GM18505 (cell line): ENCODE measurements at regions not wholly inside any gene's neighbourhood (a gene's known extent, or its start where the extent isn't known, plus 50 kb on each side); places are given as distances from the start of the nearest gene placed in this dataset.
"Not testable (repeated sequence)": the region's sequence is repeated elsewhere in the genome, so short reads cannot be mapped to it uniquely, and the experiment has no call there.

Source experiments
- ATAC-seq: cut with Tn5 transposase; IDR thresholded peaks from one replicate; pipeline ENCODE4 v1.9.1; 2021; ENCODE audit not compliant: unreplicated experiment
- POLR2A ChIP-seq: IDR thresholded peaks from 4 replicates; pipeline ENCODE4 v1.6.1; 2011; ENCODE audit warnings: borderline replicate concordance; ENCODE audit not compliant: insufficient read depth, insufficient read length; ENCODE audit errors: extremely low read depth

DNA sequence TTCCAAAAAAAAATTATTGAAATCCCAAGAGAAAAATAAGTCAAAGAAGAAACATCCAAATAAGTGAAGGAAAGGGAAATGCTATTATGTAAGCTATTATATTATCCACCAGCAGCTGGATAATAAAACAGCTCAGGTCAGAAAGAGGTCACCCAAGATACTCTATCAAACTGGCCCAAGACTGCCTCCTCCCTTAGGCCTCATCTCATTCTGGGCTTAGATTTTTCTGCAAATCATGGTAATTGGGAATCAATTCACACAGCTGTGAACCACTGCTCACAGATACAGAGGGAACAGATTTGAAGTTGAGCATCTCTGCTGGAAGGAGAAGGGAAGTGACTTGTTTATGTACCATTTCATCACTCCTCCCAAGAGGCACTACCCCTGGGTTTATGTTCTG lies 294.6 kb upstream of the DPPA4 start:
- no peak for TF ChIP-seq POLR2A
- no peak for ATAC-seq

DNA sequence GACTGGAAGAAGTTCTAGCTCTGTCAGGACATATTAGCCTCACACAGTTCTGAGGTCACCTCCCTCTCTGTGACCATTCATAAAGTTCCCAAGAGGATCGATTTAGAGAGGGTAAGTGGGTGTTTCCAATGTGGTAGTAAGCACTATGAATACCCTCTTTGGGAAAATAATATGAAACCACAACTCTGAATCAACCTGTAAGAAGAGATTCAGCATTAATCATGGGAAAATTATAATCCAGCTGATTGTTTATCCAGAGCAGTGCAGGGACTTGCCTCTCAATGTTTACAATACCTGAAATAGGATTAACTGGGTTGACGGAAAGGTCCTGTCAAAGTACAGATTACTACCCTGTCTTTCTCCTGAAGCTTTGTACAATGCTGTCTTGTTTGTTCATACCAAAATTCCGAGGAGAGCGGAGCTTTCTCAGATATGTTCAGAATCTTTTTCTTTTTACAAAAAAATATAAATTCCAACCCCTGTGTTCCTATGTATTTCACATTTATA lies 302.9 kb upstream of the DPPA4 start:
- no peak for ATAC-seq
- no peak for TF ChIP-seq POLR2A

DNA sequence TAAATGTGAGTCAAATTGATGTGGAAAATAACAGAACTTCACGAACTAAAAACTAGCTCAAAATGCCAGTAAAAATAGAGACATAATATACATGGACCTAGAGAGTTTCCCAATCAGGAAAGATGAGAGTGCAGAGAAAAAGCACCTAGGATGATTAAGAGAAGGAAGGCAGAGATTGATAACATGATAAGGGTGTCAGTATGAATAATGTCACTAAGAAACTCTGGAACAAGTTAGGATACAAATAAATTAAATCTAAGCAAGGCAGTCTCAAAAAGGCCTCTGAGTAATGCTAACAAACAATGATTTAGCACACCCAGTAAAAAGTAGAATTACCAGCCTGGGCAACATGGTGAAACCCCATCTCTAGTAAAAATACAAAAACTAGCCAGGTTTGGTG lies 304.7 kb upstream of the DPPA4 start:
- no peak for ATAC-seq
- TF ChIP-seq POLR2A: no peak

DNA sequence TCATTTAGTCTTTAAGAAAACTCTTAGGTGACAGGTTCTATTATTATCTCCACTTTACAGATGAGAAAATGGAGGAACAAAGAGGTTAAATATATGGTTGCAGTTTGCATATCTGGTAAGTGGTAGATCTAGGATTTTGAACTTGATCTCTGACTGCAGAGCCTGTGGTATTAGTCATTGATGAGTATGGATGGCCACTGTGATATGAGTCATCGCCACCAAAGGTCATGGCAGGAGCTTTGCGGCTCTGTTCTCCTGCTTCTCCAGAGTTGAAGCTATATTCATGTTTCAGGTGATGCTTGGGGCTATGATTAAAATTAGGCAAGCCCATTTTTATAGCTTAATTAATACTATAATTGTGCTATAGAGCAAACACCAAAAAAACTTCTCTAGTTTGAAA lies 306.2 kb upstream of the DPPA4 start:
- no peak for TF ChIP-seq POLR2A
- ATAC-seq: no peak

DNA sequence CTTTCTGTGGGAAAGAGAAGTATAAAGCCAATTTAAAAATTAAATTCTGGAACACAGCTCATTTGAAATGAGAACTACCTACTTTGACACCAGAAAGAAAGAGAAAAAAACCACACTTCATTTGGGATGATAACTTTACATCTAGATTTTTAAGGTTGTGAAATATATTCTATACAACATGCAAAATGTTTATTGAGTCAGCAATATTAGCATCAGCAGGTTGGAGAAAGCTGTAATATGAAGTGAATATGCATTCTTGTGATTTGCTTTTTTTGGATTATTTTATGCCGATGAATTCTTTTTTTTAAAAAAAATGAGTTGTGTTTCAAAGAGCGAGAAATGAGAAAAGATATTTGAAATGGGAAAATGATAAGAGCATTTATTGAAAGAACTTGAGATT lies 307.0 kb upstream of the DPPA4 start:
- no peak for ATAC-seq
- TF ChIP-seq POLR2A: no peak

DNA sequence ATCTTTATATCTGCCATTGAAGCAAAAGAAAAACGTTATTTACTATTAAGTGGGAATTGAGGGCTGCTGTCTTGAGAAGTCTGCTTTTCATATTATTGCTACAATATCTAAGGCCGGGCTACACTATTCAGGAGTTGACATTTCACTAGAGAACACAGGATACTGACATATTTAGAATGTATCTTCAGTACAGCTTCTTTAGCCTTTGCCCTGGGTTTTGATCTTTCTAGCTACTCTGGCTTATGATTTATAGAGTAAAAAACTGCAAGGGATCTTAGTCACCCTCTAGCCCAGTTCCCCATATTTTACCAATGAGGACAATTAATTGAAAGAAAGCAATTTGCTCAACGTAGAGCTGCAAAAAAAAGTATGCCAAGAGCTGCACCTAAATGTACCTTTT lies 307.4 kb upstream of the DPPA4 start:
- no peak for TF ChIP-seq POLR2A
- no peak for ATAC-seq

DNA sequence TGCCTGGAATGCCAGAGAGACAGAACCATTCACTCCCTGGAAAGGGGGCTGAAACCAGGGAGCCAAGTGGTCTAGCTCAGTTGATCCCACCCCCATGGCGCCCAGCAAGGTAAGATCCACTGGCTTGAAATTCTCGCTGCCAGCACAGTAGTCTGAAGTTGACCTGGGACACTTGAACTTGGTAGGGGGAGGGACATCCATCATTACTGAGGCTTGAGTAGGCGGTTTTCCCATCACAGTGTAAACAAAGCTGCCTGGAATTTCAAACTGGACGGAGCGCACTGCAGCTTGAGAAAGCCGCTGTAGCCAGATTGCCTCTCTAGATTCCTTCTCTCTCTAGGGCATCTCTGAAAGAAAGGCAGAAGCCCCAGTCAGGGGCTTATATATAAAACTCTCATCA lies 310.7 kb upstream of the DPPA4 start:
- TF ChIP-seq POLR2A: no peak
- ATAC-seq: no peak

DNA sequence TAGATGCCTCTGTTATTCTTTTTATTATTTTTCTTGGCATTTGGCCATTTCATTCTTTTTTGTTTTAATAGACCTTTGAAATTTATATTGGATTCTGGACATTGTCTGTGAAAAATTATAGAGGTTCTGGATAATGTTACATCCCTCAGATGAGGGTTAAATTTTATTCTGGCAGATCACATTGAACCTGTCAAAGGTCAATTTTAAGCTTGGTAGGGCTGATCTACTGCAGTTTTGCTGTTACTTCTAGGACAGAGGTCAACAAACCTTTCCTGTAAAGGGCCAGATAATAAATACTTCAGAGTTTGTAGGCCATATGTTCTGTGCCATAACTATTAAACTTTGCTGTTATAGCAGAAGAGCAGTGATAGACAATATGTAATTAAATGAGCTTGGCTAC lies 318.9 kb upstream of the DPPA4 start:
- no peak for TF ChIP-seq POLR2A
- ATAC-seq: no peak

DNA sequence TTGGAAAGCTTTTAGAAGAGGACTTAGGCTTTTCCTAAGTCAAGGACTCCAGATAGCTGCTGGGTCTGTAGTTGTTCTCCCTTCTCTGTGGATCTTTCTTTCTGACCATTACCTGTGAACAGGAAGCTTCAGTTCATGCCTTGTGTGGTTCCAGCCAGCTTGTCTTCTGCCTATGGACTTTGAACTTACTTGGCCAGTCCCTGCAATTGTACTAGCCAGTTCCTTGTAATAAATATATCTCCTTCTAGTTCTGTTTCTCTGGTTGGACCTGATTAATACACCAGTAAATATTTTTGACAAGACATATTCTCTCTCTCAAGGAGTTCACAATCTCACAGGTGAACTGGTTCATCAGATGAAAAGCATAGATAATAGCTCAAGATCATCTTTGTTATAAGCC lies 341.3 kb upstream of the DPPA4 start:
- no peak for ATAC-seq
- TF ChIP-seq POLR2A: no peak

DNA sequence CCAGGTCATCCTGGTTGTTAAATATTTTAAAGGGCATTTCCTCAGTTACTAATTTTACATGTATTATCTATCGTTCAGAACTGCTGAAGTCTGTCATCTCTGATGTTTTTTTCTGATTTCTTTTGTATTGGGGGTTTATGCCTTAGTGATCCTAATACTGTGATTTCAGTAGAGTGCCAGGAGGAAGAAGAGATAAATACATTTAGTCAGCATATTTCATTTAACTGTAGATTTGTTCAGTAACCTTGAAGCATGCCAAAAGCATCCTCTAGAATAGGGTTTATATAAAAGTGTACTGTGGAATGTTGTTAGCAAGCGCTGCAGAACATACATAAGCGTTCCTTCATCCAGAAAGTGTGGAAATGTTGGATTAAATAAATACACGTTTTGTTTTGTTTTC lies 342.3 kb upstream of the DPPA4 start:
- no peak for ATAC-seq
- TF ChIP-seq POLR2A: no peak

DNA sequence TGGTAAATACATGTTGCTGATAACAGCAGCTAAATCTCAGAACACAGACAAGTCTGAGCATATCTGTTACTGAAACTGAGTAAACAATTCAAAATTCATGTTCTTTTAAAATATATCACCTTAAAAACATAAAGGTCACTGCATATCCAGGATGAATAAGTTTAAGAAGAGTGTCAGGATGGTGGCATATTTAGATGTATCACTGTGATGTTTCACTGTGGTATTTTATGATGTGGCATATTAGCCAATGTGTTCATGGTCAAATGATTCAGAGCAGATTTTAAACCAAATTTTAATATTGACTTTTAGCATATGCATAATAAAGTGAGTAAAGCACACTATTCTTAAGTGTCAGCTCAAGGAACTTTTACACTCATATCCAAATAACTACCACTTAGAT lies 346.4 kb upstream of the DPPA4 start:
- TF ChIP-seq POLR2A: no peak
- no peak for ATAC-seq

DNA sequence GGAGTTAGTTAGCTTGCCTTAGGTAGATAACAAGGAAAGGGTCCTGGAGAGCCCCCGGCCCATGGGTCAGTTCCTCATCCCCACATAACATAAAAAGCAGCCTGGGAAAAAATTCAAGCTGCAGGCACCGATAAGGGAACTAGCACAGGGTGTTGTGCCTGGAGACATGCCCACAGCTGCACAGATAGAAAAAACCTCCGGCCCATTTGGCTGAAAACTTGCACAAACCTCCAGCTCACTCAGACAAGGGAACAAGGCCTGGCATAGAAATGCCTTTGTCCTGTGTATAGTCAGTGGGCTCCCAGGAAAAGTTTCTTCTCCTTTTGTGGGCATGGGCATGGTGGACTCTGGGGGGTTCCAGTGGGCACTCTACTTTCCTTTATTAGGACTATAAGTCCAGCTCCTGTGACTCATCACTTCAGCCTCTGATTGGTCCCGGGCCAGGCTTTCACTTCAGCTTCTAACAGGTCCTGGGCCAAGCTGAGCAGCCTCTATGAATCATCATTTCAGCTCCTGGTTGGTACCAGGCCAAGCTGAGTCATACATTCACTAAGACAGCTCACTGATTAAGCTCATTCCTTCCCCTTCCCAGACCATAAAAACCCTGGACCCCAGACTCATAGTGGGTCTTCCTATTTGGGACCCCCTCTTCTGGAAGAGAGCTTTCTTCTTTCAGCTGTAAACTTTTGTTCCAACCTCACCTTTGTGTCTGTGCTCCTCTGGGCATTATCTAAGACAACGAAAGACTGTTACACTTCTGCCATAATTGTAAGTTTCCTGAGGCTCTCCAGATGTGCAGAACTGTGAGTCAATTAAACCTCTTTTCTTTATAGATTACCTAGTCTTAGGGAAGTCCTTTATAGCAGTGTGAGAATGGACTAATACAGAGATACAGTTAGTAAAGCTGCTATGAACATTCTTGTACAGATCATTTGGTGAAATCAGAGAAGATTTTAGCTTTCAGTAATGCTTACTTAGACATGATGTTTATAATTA lies 348.0 kb upstream of the DPPA4 start:
- ATAC-seq: no peak
- TF ChIP-seq POLR2A: no peak

DNA sequence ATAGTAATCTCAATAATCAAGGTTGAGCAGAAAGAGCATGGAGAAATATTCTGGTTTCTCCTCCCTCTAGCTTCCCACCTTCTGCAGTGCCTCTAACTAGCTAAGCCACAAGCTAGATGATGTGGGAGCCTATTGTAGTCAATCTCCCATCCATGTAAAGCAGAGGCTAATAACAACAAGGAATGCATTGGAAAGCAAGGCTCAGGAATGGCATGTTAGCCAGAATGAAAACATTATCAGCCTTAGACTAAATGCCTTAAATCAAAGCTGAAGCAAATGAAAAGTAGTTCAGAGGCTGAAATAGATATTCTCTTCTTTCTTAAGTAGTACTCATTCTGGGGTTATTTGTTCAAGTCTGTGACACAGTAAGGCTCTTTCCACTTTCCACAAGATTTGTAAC lies 350.3 kb upstream of the DPPA4 start:
- TF ChIP-seq POLR2A: no peak
- ATAC-seq: no peak

DNA sequence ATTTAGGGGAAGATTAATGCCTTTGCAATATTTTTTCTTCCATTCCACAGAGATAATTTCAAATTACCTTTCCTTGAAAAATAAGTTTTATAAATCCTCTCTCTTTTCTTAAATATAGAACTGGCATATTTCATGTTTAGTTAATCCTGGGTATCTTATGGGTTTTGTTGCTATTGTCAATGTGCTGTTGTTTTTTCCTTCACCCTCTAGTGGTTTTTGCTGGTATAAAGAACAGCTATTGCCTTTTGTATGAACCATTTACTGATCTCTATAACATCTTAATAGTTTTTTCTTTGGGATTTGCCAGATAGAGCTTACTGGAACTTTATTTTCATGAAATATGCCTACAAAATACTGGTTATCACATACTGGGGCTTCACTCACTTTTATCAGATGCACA lies 359.6 kb upstream of the DPPA4 start:
- no peak for TF ChIP-seq POLR2A
- no peak for ATAC-seq

DNA sequence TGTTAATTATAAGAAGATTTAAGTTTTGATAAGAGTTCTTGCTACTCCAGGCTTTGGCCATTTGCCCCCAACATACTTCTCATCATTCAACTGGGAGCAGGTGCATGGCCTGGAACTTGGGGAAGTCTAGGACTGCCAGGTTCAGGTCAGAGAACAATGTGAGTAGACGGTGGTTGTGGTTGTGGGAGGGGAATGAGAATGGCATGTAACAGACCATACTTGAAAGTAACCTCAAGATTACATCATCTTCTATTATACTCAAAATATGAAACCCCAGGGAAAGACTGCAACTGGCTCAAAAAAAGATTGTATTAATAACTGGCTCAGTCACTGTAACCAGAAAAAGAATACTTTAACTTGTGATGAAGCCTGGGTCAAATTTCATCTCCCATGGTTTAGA lies 364.9 kb upstream of the DPPA4 start:
- ATAC-seq: peak; percentile 91

DNA sequence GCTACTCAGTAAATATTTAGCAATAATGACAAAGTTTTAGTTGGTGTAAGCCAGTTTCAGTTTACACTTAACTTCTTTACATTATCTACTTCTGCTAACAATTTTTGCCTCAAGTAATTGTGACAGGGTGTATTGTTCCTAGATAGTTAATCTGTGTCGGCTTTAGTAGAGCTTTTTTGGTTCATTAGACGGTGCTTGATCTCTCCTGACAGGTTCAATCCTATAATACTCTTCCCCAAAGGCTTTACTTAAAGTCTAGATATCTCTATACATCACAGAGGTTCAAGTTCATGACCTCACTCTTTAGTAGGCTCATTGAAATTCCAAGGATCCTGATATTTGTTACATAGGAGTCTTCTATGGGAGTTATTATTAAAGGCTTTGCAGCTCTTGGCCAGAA lies 365.6 kb upstream of the DPPA4 start:
- no peak for TF ChIP-seq POLR2A
- ATAC-seq: no peak

More for the DNA sequence above, 364.9 kb upstream of the DPPA4 start:
- TF ChIP-seq POLR2A: no peak

DNA sequence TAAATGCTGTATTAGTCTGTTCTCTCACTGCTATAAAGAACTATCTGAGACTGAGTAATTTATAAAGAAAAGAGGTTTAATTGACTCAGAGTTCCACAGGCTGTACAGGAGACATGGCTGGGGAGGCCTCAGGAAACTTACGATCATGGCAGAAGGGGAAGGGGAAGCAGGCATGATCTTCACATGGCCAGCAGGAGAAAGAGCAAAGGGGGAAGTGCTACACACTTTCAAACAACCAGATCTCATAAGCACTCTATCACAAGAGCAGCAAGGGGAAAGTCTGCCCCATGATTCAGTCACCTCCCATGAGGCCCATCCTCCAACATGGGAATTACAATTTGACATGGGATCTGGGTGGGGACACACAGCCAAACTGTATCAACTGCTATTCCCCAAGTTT lies 367.8 kb upstream of the DPPA4 start:
- ATAC-seq: not testable (repeated sequence)
